ENCODE measurements at regions not wholly inside any gene's neighbourhood (a gene's known extent, or its start where the extent isn't known, plus 50 kb on each side); places are given as distances from the start of the nearest gene placed in this dataset.

GRCh38 chr10:109450702-109451101 lies 472.6 kb downstream of the XPNPEP1 start:
- Histone ChIP-seq H3K27ac (ENCODE audit: low read depth in 1 of 2, low read length in 2 of 2) (no peak overlapping the region), H3K9me3 (ENCODE audit: control insufficient read depth, low read length) (no peaks in the 10 kb centered on the region), H3K4me1 (ENCODE audit: control insufficient read depth in 1 of 2, insufficient read depth in 2 of 2, low read length in 2 of 2) (no peaks in the 10 kb centered on the region), H3K36me3 (ENCODE audit: control insufficient read depth in 1 of 2, insufficient read depth in 2 of 2, low read length in 1 of 2) (no peaks in the 10 kb centered on the region), H3K4me3 (ENCODE audit: low read length in 2 of 2) (no peak overlapping the region), H3K27me3 (ENCODE audit: control insufficient read depth in 1 of 2, insufficient read depth in 2 of 2, low read length in 1 of 2) (no peaks in the 10 kb centered on the region)
- intact Hi-C loops (cut with DNase I) = no loop called here
- ATAC-seq (ENCODE audit: low FRiP score) = no peak
- DNase-seq = no peak

GRCh38 chr10:109433434-109433833 lies 489.9 kb downstream of the XPNPEP1 start:
- Histone ChIP-seq H3K4me3 (ENCODE audit: low read length in 2 of 2) (no peak overlapping the region), H3K27me3 (ENCODE audit: control insufficient read depth in 1 of 2, insufficient read depth in 2 of 2, low read length in 1 of 2) (no peaks in the 10 kb centered on the region), H3K4me1 (ENCODE audit: control insufficient read depth in 1 of 2, insufficient read depth in 2 of 2, low read length in 2 of 2) (peaks cover 1 to 2% of the 10 kb centered on the region in 2 donors), H3K36me3 (ENCODE audit: control insufficient read depth in 1 of 2, insufficient read depth in 2 of 2, low read length in 1 of 2) (no peaks in the 10 kb centered on the region), H3K9me3 (ENCODE audit: control insufficient read depth, low read length) (no peaks in the 10 kb centered on the region), H3K27ac (ENCODE audit: low read depth in 1 of 2, low read length in 2 of 2) (no peak overlapping the region)
- DNase-seq (no peak), ATAC-seq (ENCODE audit: low FRiP score) (no peak)
- intact Hi-C loops (cut with DNase I) = no loop called here

GRCh38 chr10:109432281-109432680 lies 491.0 kb downstream of the XPNPEP1 start:
- peaks cover 1 to 2% of the 10 kb centered on the region in 2 donors for H3K4me1 ChIP-seq (ENCODE audit: control insufficient read depth in 1 of 2, insufficient read depth in 2 of 2, low read length in 2 of 2)
- ATAC-seq (ENCODE audit: low FRiP score) (no peak), DNase-seq (no peak)
- H3K36me3 ChIP-seq (ENCODE audit: control insufficient read depth in 1 of 2, insufficient read depth in 2 of 2, low read length in 1 of 2) = no peaks in the 10 kb centered on the region
- no peak overlapping the region for H3K4me3 ChIP-seq (ENCODE audit: low read length in 2 of 2)
- intact Hi-C loops (cut with DNase I) = no loop called here
- no peaks in the 10 kb centered on the region for H3K27me3 ChIP-seq (ENCODE audit: control insufficient read depth in 1 of 2, insufficient read depth in 2 of 2, low read length in 1 of 2)
- no peak overlapping the region for H3K27ac ChIP-seq (ENCODE audit: low read depth in 1 of 2, low read length in 2 of 2)
- 95% methylated on average over 2 of the region's 2 CpGs for WGBS, 2 donors
- no peaks in the 10 kb centered on the region for H3K9me3 ChIP-seq (ENCODE audit: control insufficient read depth, low read length)

DNA sequence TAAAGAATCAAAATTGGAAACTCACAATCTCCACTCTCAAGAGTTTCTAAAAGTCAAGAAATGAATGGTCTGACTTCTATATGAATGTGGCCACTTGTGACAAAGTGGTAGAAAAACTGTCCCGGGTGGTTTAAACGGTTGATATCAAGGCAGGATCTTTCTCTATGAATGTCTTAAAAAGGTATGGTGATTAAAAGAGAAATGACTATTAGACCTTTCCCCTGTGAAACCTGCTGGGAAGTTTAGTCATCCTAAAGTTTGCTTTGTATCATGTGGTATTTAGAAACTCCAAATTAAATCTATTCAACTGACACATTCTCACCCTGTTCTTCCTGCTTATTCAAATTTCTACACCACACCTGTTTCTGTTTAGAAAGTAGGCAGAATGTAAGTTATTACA lies 492.5 kb downstream of the XPNPEP1 start:
- H3K27ac ChIP-seq (ENCODE audit: low read depth in 1 of 2, low read length in 2 of 2) = peak overlapping the region in 1 of 2 donors; percentile 87
- 14 to 23% methylated on average over 2 of the region's 2 CpGs for WGBS, 2 donors
- peaks cover 1 to 5% of the 10 kb centered on the region in 2 donors for H3K4me1 ChIP-seq (ENCODE audit: control insufficient read depth in 1 of 2, insufficient read depth in 2 of 2, low read length in 2 of 2)
- intact Hi-C loops (cut with DNase I) = no loop called here
- H3K36me3 ChIP-seq (ENCODE audit: control insufficient read depth in 1 of 2, insufficient read depth in 2 of 2, low read length in 1 of 2) = no peaks in the 10 kb centered on the region
- no peak for DNase-seq
- no peaks in the 10 kb centered on the region for H3K27me3 ChIP-seq (ENCODE audit: control insufficient read depth in 1 of 2, insufficient read depth in 2 of 2, low read length in 1 of 2)
- ATAC-seq (ENCODE audit: low FRiP score) = no peak
- H3K9me3 ChIP-seq (ENCODE audit: control insufficient read depth, low read length) = no peaks in the 10 kb centered on the region
- no peak overlapping the region for H3K4me3 ChIP-seq (ENCODE audit: low read length in 2 of 2)

DNA sequence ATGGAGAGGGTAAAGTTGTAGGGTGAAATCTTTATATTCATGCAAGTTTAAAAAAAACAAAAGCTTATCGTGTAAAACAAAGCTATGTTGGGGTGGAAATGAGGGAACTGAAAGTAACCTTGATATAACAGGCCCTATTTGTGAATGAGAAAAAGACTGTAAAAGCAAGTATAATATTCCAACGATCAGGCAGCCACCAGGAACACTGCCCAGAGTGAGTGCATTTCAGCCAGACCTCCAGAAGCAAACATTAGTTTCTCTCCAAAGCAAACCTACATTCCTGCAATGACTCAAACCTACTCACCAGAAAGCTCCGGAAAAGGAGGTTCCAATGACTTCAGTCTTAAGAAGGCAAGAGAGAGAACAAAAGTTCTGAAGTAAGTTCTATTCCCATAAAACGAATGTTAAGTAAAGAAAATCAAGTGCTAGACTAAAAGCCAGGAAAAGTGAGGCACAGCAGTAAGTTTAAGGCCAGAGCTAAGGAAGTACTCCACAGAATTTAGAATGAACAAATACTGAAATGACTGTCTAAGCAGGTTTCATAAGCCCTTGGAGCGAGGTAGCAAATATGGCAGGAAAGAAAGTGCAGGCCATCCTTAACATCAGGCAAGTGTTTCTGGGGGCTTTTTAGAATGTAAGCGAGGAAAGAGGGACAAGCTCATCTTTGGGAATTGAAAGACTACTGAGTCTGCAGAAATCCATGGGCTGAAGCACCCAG lies 493.1 kb downstream of the XPNPEP1 start:
- intact Hi-C loops (cut with DNase I) = no loop called here
- WGBS, 2 donors = 23 to 26% methylated on average over 6 of the region's 6 CpGs
- H3K4me3 ChIP-seq (ENCODE audit: low read length in 2 of 2) = peak overlapping the region in 1 of 2 donors; percentile 10

DNA sequence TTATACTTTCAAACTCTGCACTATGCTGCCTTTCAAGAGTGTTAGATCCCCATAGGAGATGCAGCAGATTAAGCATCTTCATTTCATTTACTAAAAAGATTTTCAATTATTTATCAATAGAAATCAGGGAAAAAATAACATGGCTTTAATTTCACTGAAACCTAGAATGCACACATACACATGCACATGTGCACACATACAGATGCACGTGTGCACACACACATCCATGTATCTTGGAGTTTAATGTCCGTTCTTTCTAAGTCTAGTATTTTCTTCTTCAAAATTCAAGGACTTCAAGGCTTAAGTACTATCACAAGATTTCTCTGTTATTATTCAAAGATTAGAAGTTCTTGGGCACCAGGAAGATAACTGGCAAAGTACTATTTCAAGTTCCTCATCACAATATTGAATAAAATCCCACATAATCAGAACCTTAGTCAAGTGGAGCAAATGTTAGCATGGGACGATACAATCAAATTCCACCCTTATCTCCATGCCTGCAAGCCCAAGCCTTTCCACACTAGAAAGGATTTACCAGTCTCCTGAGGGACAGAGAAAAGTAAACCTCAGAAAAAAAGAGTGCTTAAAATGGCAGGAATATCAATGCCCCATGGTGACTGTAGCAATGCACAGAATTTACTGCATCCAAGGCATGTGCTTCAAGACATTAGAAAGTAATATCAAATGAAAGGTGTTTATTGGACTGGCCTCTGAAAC lies 494.4 kb downstream of the XPNPEP1 start:
- Histone ChIP-seq H3K27ac (ENCODE audit: low read depth in 1 of 2, low read length in 2 of 2) (peak overlapping the region in 1 of 2 donors; percentile 43), H3K4me1 (ENCODE audit: control insufficient read depth in 1 of 2, insufficient read depth in 2 of 2, low read length in 2 of 2) (peaks cover 1 to 5% of the 10 kb centered on the region in 2 donors)
- intact Hi-C loops (cut with DNase I) = no loop called here

More for the DNA sequence above, 493.1 kb downstream of the XPNPEP1 start:
- Histone ChIP-seq H3K36me3 (ENCODE audit: control insufficient read depth in 1 of 2, insufficient read depth in 2 of 2, low read length in 1 of 2) (no peaks in the 10 kb centered on the region), H3K27me3 (ENCODE audit: control insufficient read depth in 1 of 2, insufficient read depth in 2 of 2, low read length in 1 of 2) (no peaks in the 10 kb centered on the region), H3K4me1 (ENCODE audit: control insufficient read depth in 1 of 2, insufficient read depth in 2 of 2, low read length in 2 of 2) (peaks cover 1 to 5% of the 10 kb centered on the region in 2 donors), H3K9me3 (ENCODE audit: control insufficient read depth, low read length) (no peaks in the 10 kb centered on the region), H3K27ac (ENCODE audit: low read depth in 1 of 2, low read length in 2 of 2) (peak overlapping the region; percentile 87 to 90)
- DNase-seq (peak in 1 of 2 donors; percentile 48), ATAC-seq (ENCODE audit: low FRiP score) (peak; percentile 74)

DNA sequence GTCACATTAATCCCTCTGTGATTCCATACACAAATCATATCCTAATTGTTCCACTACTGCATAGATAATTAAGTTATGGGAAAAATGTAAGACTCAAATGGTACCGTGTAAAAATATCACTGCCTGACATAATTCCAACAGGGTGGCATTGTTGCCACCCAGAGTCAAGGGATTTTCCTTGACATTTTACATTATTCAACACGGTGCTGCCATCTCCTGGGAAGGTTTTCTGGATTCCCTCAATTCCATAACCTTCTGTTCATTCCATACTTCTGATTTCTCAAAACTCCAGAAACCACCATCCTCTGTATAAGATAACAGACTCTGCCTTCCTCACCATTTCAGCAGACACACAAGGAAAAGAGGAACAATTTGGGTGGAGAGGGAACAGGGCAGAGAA lies 495.9 kb downstream of the XPNPEP1 start:
- ATAC-seq (ENCODE audit: low FRiP score) (no peak), DNase-seq (no peak)
- Histone ChIP-seq H3K36me3 (ENCODE audit: control insufficient read depth in 1 of 2, insufficient read depth in 2 of 2, low read length in 1 of 2) (no peaks in the 10 kb centered on the region), H3K9me3 (ENCODE audit: control insufficient read depth, low read length) (no peaks in the 10 kb centered on the region), H3K4me1 (ENCODE audit: control insufficient read depth in 1 of 2, insufficient read depth in 2 of 2, low read length in 2 of 2) (peaks cover 1 to 5% of the 10 kb centered on the region in 2 donors), H3K27me3 (ENCODE audit: control insufficient read depth in 1 of 2, insufficient read depth in 2 of 2, low read length in 1 of 2) (no peaks in the 10 kb centered on the region), H3K27ac (ENCODE audit: low read depth in 1 of 2, low read length in 2 of 2) (no peak overlapping the region), H3K4me3 (ENCODE audit: low read length in 2 of 2) (no peak overlapping the region)
- intact Hi-C loops (cut with DNase I) = no loop called here
- WGBS, 2 donors = 33 to 35% methylated on average over 2 of the region's 2 CpGs

More for the DNA sequence above, 494.4 kb downstream of the XPNPEP1 start:
- Histone ChIP-seq H3K36me3 (ENCODE audit: control insufficient read depth in 1 of 2, insufficient read depth in 2 of 2, low read length in 1 of 2) (no peaks in the 10 kb centered on the region), H3K9me3 (ENCODE audit: control insufficient read depth, low read length) (no peaks in the 10 kb centered on the region), H3K4me3 (ENCODE audit: low read length in 2 of 2) (no peak overlapping the region), H3K27me3 (ENCODE audit: control insufficient read depth in 1 of 2, insufficient read depth in 2 of 2, low read length in 1 of 2) (no peaks in the 10 kb centered on the region)
- ATAC-seq (ENCODE audit: low FRiP score) (no peak), DNase-seq (no peak)
- 52 to 59% methylated on average over 3 of the region's 3 CpGs for WGBS, 2 donors

- DNase-seq (no peak), ATAC-seq (ENCODE audit: low FRiP score) (no peak)
- intact Hi-C loops (cut with DNase I) = no loop called here
- Histone ChIP-seq H3K27ac (ENCODE audit: low read depth in 1 of 2, low read length in 2 of 2) (no peak overlapping the region), H3K9me3 (ENCODE audit: control insufficient read depth, low read length) (no peaks in the 10 kb centered on the region), H3K4me1 (ENCODE audit: control insufficient read depth in 1 of 2, insufficient read depth in 2 of 2, low read length in 2 of 2) (peaks cover 1 to 5% of the 10 kb centered on the region in 2 donors), H3K36me3 (ENCODE audit: control insufficient read depth in 1 of 2, insufficient read depth in 2 of 2, low read length in 1 of 2) (no peaks in the 10 kb centered on the region), H3K4me3 (ENCODE audit: low read length in 2 of 2) (no peak overlapping the region), H3K27me3 (ENCODE audit: control insufficient read depth in 1 of 2, insufficient read depth in 2 of 2, low read length in 1 of 2) (no peaks in the 10 kb centered on the region)
- 80 to 89% methylated on average over 2 of the region's 2 CpGs for WGBS, 2 donors
These were observed 496.3 kb downstream of the XPNPEP1 start for GRCh38 chr10:109426987-109427386.

GRCh38 chr10:109418795-109419194 lies 504.5 kb downstream of the XPNPEP1 start:
- DNase-seq = no peak
- ATAC-seq (ENCODE audit: low FRiP score) = no peak
- 78 to 81% methylated on average over 3 of the region's 3 CpGs for WGBS, 2 donors
- Histone ChIP-seq H3K4me3 (ENCODE audit: low read length in 2 of 2) (no peak overlapping the region), H3K27ac (ENCODE audit: low read depth in 1 of 2, low read length in 2 of 2) (no peak overlapping the region), H3K9me3 (ENCODE audit: control insufficient read depth, low read length) (no peaks in the 10 kb centered on the region), H3K4me1 (ENCODE audit: control insufficient read depth in 1 of 2, insufficient read depth in 2 of 2, low read length in 2 of 2) (no peaks in the 10 kb centered on the region), H3K27me3 (ENCODE audit: control insufficient read depth in 1 of 2, insufficient read depth in 2 of 2, low read length in 1 of 2) (no peaks in the 10 kb centered on the region), H3K36me3 (ENCODE audit: control insufficient read depth in 1 of 2, insufficient read depth in 2 of 2, low read length in 1 of 2) (no peaks in the 10 kb centered on the region)
- intact Hi-C loops (cut with DNase I) = no loop called here
